ENCODE measurements at regions not wholly inside any gene's neighbourhood (a gene's known extent, or its start where the extent isn't known, plus 50 kb on each side); places are given as distances from the start of the nearest gene placed in this dataset.
A peak's percentile ranks its signal among the peaks of the same experiment; 100 is the strongest.
"Not testable (repeated sequence)": the region's sequence is repeated elsewhere in the genome, so short reads cannot be mapped to it uniquely, and the experiment has no call there.

- DNase-seq = not testable (repeated sequence)
Observed at GRCh38 chr3:20427268-20427667, 241.3 kb upstream of the SGO1 start.

DNA sequence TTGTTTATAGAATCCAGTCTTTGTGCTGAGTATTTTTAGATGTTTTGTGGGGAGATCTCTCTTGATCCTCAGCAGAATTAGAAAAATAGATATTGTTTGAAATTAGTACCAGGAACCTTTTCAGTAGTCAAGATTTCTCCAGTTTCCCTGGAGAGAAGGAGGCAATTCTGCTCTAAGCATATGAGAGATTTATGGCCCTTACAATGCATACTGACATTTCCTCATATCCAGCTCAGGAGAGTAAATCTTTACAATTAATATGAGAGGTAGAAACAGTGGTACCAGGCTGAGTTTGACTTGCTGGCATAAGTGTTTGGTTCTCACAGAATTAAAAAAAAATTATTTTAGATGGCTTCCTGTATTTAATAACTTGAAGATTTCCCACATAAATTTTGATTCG lies 239.1 kb upstream of the SGO1 start:
- no peak for DNase-seq

DNA sequence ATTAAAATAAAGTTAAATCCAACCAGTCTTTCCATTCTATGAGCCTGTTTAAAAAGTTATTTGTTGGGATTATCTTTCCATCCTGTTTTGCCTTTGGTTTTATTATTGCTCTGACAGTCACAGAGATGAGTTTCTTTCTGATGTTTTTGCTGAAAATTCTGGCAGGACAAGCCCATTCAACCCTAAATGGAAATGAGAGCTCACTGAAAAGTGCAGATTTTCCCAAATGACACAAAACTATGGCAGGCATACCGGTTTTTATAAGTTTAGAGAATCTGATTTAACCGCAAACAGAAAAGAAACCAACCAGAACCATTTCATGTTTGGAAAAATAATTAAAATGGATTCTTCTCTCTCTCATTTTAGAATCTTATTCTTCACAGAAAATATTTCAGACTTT lies 238.1 kb upstream of the SGO1 start:
- no peak for DNase-seq

DNA sequence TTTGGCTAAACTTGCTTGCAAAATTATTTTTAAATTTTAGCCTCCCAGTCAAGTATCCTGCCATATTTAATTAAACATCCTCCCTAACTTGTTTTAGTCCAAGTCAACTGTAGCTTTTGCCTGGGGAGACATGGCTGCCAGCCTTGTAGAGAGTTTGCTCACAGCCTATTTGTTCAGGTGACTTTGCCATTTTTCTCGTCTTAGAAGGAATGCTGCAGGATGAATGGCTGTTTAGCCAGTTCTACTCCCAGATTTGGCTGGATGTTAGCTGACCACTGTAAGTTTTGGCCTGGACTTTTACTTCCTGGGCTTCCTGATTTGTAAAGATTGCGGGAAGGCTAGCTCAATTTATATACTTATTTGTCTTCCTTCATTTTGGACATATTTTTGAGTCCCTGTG lies 236.4 kb upstream of the SGO1 start:
- no peak for DNase-seq

- no peak for DNase-seq
Observed at GRCh38 chr3:20417388-20418108, 231.5 kb upstream of the SGO1 start.

- DNase-seq = no peak
Observed at GRCh38 chr3:20406611-20407011, 220.6 kb upstream of the SGO1 start.

DNA sequence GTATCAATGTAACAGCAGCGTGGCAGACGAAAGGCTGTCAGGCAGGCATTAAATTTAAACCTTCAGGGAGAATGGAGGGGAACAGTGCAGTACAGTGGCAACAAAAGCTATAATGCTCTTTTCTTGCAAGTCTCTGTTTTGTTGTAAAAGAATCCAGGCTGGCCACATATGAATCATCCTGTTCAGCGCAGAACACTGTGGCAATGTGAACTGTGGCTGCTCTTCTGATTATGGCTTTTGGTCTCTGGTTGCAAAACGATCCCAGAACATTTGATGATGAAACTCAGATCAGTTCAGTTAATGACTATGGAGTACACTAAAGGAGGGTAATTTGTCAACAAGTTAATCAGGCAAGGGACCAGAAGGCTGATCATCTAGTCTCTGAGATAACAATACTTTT lies 219.7 kb upstream of the SGO1 start:
- no peak for DNase-seq

DNA sequence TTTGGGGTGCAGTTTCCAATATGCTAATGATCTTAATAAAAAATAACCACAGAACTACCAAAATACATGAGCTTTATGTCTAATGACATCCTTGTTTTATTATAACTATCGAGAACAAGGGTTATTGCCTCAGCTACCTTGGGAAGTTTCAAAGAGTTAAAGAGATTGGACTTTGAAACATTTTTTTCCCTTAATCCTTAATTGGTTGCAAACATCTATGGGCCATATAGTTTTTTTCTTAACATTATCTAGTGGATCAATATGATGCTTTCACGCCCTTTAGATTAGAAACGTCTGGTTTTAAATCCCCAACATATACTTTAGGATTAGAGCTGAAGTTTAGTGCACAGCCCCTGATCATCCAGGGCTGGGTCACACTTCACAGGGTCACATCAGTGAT lies 219.2 kb upstream of the SGO1 start:
- DNase-seq = no peak

GRCh38 chr3:20404741-20405100 lies 218.7 kb upstream of the SGO1 start:
- DNase-seq = no peak

DNA sequence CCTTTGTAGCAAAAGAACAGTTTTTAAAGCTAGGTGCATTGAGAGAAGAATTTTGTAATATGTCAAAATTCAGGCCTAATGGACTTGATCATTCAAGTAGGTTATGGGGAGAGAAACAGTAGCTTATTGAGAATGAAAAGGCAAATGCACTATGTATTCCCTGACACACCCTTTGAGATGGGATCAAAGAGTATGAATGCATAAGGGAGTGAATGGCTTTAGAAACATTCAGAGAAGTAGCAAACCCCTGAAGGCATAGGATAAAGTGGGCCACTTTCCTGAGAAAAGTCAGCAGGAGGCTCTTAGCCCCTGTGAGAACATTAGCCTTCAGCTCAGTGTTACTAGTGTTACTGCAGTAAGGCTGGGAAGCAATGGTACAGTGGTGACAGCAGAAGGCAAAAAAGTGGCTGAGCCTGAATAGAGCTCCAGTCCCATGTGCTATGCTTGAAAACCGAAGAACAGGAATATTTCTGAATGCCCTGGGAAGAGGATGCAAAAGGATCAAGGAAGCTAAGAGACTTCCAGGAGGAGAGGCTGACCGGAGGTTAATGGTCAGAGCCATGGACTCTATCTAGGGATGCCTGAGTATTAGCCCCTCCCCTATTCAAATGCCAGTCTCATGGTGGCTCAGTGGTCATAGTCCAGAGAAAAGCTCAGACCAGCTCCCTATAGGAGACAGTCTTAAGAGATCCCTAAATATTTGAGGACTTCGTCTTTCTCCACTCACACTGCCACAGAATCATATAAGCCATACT lies 218.2 kb upstream of the SGO1 start:
- DNase-seq = no peak

GRCh38 chr3:20401253-20401652 lies 215.2 kb upstream of the SGO1 start:
- DNase-seq = no peak

DNA sequence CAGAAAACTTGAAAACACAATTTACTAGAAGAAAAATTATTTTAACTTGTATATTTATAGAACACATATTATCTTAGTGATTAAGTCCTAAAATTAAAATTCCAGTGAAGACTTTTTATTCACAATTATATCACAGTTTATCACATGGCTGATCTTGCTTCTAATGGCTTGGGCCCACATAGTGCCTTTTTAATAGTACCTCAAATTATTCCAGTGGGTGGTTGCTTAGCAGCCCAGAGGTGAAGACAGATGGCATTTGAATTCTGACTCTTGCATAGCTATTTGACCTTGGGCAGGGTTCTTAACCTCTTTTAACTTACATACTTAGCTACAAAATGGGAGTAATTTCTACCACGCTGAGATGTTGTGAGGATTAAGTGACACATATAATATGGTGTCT lies 214.7 kb upstream of the SGO1 start:
- peak; percentile 18 for DNase-seq

- DNase-seq = no peak
Observed at GRCh38 chr3:20400281-20400680, 214.3 kb upstream of the SGO1 start.

GRCh38 chr3:20396335-20396734 lies 210.3 kb upstream of the SGO1 start:
- peak; percentile 8 for DNase-seq

DNA sequence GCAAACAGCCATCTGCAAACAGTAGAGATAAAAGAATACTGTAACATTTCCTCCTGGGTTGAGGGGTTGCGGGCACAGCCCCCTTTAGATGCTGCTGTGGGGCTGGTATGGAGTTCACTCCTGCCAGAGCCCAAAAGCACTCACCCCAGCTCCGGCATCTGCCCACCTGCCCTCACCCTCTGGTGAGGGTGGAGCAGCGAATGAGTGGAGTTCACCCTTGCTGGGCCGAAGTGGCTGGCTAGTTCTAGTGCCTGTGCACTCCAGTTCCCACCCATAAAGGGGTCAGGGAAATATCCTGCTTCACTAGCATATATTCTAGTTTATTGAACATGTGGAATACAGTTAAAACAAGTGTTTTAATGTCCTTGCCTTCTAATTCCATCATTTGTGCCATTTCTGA lies 209.7 kb upstream of the SGO1 start:
- no peak for DNase-seq

DNA sequence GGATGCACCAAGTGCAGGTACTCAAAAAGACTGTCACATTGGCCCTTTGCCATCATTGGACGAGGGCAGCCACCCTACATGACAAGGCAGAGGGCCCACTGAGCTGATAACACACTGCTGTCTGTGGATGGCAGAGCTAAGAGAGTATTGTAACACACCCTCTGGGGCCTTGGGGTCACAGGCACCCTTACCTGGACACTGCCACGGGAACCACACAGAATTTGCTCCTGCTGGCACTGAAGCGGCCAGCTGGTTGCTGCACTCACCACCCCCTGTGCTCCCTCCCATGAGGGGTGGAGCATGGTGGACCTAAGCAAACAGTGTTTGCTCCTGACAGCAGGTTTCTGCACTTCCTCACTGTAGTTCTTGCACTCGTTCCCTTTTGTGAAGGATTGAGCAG lies 208.2 kb upstream of the SGO1 start:
- DNase-seq = no peak

DNA sequence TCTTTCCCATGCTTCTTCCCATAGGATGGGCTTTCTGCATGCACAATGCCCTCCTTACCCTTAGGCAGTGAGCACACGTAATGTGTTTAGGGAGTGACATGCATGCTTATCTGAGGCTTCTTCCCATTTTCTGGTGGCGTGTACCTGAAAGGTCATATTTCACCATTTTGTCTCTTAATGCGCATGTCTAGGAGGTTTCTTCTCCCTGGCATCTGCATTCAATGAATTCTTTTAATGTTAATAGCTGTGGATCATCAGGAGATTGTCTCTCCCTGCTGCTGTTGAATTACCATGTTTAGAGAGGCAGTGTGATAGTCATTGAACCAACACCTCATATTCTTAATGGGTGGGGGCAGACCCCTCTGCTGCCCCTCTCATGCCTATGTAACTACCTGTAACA lies 205.6 kb upstream of the SGO1 start:
- DNase-seq = no peak

DNA sequence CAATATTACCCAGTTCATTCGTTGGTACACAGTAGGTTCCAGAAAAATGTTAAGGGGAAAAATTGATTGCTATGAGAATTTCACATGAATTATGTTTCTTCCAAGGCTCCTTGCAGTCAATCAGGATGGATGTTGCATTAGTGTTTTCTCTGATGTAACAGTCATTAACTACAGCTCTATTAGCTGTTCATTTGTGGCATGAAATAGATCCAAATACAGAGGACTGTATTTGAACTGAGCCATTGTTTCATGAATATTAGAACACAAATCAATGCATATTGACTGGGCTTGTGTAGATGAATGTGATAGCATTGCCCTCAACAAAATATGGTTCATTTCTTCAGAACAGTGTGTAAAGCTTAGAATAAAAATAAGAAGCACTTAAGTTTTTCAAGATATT lies 203.0 kb upstream of the SGO1 start:
- no peak for DNase-seq

DNA sequence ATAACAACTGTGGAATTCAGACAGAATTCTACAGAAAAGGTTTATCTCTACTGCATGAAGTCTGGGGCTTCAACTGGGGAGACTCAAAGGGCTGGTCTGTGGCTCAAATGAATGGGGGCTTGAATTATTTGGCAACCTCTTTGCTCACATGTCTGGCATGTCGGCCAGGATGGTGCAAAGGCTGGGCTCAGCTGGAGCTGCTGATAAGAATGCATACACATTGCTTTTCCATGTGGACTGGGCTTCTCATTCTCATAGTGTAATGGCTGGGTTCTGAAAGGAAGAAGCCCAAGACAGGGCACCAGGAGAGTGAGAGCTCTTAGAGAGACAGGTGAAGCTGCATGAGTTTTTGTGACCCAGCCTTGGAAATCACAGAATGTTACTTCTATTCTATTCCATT lies 194.3 kb upstream of the SGO1 start:
- no peak for DNase-seq

DNA sequence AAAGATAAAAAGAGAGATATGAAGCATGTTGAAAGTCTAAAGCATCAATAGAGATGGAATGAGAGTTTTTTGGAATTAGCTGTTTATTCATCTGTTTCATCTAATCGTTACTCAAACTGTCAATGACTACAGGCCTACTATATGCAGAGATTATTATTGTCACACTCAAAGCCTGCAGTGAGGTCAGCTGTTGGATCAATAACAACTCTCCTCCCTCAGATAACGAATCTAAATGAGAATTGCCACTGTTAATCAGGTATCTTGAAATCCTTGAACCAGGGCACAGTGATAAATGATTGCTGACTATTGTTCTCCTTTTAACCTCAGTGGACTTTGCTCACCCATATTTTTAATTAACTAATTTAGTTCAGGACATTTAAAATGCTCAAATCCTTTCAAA lies 192.3 kb upstream of the SGO1 start:
- DNase-seq = no peak

GRCh38 chr3:20376665-20377217 lies 190.7 kb upstream of the SGO1 start:
- peak; percentile 2 for DNase-seq

DNA sequence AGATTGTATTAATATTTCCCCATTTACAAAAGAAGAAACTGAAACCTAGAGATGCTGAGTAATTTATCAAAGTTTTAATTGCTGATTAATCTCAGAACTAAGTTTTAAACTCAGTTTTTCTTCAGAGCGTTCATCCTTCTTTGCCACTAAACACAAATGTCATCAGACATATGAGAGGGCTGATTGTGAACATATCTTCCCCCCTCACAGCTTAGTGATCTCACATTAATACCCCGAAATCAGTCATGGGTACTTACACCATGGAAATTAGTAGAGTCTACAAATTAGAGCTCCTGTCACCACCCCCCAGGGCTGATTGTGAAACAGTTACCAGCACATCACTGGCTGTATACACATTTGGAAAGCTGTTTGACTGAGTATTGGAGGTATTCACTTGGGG lies 189.3 kb upstream of the SGO1 start:
- no peak for DNase-seq

GRCh38 chr3:20370273-20371063 lies 184.5 kb upstream of the SGO1 start:
- not testable (repeated sequence) for DNase-seq

- DNase-seq = no peak
Observed at GRCh38 chr3:20361000-20361399, 175.0 kb upstream of the SGO1 start.
